Osteocyte (in vitro differentiated cells): ENCODE measurements at regions not wholly inside any gene's neighbourhood (a gene's known extent, or its start where the extent isn't known, plus 50 kb on each side); places are given as distances from the start of the nearest gene placed in this dataset.

ENCODE experiments used
- DNase-seq: peaks from one replicate; pipeline ENCODE4 v3.0.0; 2021; ENCODE audit warnings: mixed read lengths; ENCODE audit not compliant: unreplicated experiment; ENCODE audit errors: extremely low spot score
- H3K27ac Mint-ChIP-seq: one replicate; pipeline ENCODE4 v1.8.0; 2021; ENCODE audit warnings: mild to moderate bottlenecking, mixed read lengths; ENCODE audit not compliant: unreplicated experiment
- H3K27me3 Mint-ChIP-seq: one replicate; pipeline ENCODE4 v1.8.0; 2021; ENCODE audit warnings: mixed read lengths; ENCODE audit not compliant: unreplicated experiment
- H3K36me3 Mint-ChIP-seq: one replicate; pipeline ENCODE4 v1.8.0; 2021; ENCODE audit warnings: mixed read lengths; ENCODE audit not compliant: unreplicated experiment
- H3K4me1 Mint-ChIP-seq: one replicate; pipeline ENCODE4 v1.8.0; 2021; ENCODE audit warnings: mixed read lengths; ENCODE audit not compliant: unreplicated experiment
- H3K4me3 Mint-ChIP-seq: one replicate; pipeline ENCODE4 v1.8.0; 2021; ENCODE audit warnings: mild to moderate bottlenecking, moderate library complexity, mixed read lengths; ENCODE audit not compliant: unreplicated experiment
- H3K9me3 Mint-ChIP-seq: one replicate; pipeline ENCODE4 v1.8.0; 2021; ENCODE audit warnings: mixed read lengths; ENCODE audit not compliant: unreplicated experiment
- CTCF ChIP-seq: fragments of 200-600 bp; sonication (generic); IDR thresholded peaks from 2 replicates; pipeline ENCODE4 v1.5.0; 2021; ENCODE audit warnings: antibody characterized with exemption, mild to moderate bottlenecking, moderate library complexity

GRCh38 chr2:236516708-236517107 is 52.9 kb upstream of the ACKR3 start:
- H3K9me3 Mint-ChIP-seq = no peaks in the 10 kb centered on the region
- no peak for DNase-seq
- no peak overlapping the region for H3K4me3 Mint-ChIP-seq
- H3K27ac Mint-ChIP-seq = no peak overlapping the region
- no peak for TF ChIP-seq CTCF
- peaks cover 16% of the 10 kb centered on the region for H3K4me1 Mint-ChIP-seq
- H3K27me3 Mint-ChIP-seq = peaks cover 18% of the 10 kb centered on the region
- peaks cover 2% of the 10 kb centered on the region for H3K36me3 Mint-ChIP-seq

- Mint-ChIP-seq H3K4me3 (no peak overlapping the region), H3K4me1 (peaks cover 16% of the 10 kb centered on the region), H3K27me3 (peaks cover 25% of the 10 kb centered on the region), H3K9me3 (no peaks in the 10 kb centered on the region), H3K36me3 (peaks cover 2% of the 10 kb centered on the region), H3K27ac (no peak overlapping the region)
- no peak for DNase-seq
- TF ChIP-seq CTCF = no peak
Observed at GRCh38 chr2:236517251-236518031, 52.2 kb upstream of the ACKR3 start.
